SK-N-SH treated with all-trans-retinoic acid at 6 μM for 48 hours (cell line): ENCODE measurements at regions not wholly inside any gene's neighbourhood (a gene's known extent, or its start where the extent isn't known, plus 50 kb on each side); places are given as distances from the start of the nearest gene placed in this dataset.

Experiments
- ATAC-seq: fragments of 200-7000 bp; cut with Tn5 transposase; 3 replicates; pipeline ENCODE4 v1.9.1; 2020; ENCODE audit warnings: mild to moderate bottlenecking, moderate library complexity
- CREB5 ChIP-seq: fragments of 250-450 bp; sonication (Bioruptor Pico); IDR thresholded peaks from 2 replicates; pipeline ENCODE4 v1.5.1; 2020; ENCODE audit warnings: low read depth, mild to moderate bottlenecking, moderate library complexity
- CSDC2 ChIP-seq: fragments of 250-450 bp; sonication (Bioruptor Pico); IDR thresholded peaks from 2 replicates; pipeline ENCODE4 v1.5.0; 2020; ENCODE audit warnings: mild to moderate bottlenecking, moderate library complexity
- CSRNP3 ChIP-seq: fragments of 250-450 bp; sonication (Bioruptor Pico); IDR thresholded peaks from 2 replicates; pipeline ENCODE4 v1.5.1; 2021; ENCODE audit warnings: mild to moderate bottlenecking, moderate library complexity
- GLIS3 ChIP-seq: fragments of 250-450 bp; sonication (Bioruptor Pico); IDR thresholded peaks from 2 replicates; pipeline ENCODE4 v1.5.0; 2020; ENCODE audit warnings: mild to moderate bottlenecking, moderate library complexity
- OSR1 ChIP-seq: fragments of 250-450 bp; sonication (Bioruptor Pico); IDR thresholded peaks from 2 replicates; pipeline ENCODE4 v1.8.0; 2022; ENCODE audit warnings: moderate library complexity, mild to moderate bottlenecking, inconsistent platforms
- POU6F1 ChIP-seq: fragments of 250-450 bp; sonication (Bioruptor Pico); IDR thresholded peaks from 2 replicates; pipeline ENCODE4 v1.8.0; 2021; ENCODE audit warnings: low read depth, mild to moderate bottlenecking, moderate library complexity, borderline replicate concordance
- PPARA ChIP-seq: fragments of 250-450 bp; sonication (Bioruptor Pico); IDR thresholded peaks from 2 replicates; pipeline ENCODE4 v1.5.0; 2020; ENCODE audit warnings: mild to moderate bottlenecking, borderline replicate concordance
- RARB ChIP-seq: fragments of 250-450 bp; sonication (Bioruptor Pico); IDR thresholded peaks from 2 replicates; pipeline ENCODE4 v1.8.0; 2021; ENCODE audit warnings: mild to moderate bottlenecking, moderate library complexity
- TCF4 ChIP-seq: fragments of 250-450 bp; sonication (Bioruptor Pico); IDR thresholded peaks from 2 replicates; pipeline ENCODE4 v1.8.0; 2021; ENCODE audit warnings: mild to moderate bottlenecking, moderate library complexity, borderline replicate concordance
- TSHZ2 ChIP-seq: fragments of 250-450 bp; sonication (Bioruptor Pico); IDR thresholded peaks from 2 replicates; pipeline ENCODE4 v1.5.0; 2020; ENCODE audit warnings: mild to moderate bottlenecking, moderate library complexity
- ZC3H10 ChIP-seq: fragments of 250-450 bp; sonication (Bioruptor Pico); IDR thresholded peaks from 2 replicates; pipeline ENCODE4 v1.5.1; 2021; ENCODE audit warnings: mild to moderate bottlenecking, moderate library complexity
- ZFP3 ChIP-seq: fragments of 250-450 bp; sonication (Bioruptor Pico); IDR thresholded peaks from 2 replicates; pipeline ENCODE4 v1.5.0; 2020; ENCODE audit warnings: mild to moderate bottlenecking, moderate library complexity
- ZFP30 ChIP-seq: fragments of 450-650 bp; formaldehyde crosslinking; IDR thresholded peaks from 2 replicates; pipeline ENCODE4 v1.5.0; 2022; ENCODE audit warnings: mild to moderate bottlenecking, moderate library complexity
- ZNF565 ChIP-seq: fragments of 450-650 bp; formaldehyde crosslinking; conservative IDR thresholded peaks from 2 replicates; pipeline ENCODE4 v1.5.0; 2020; ENCODE audit warnings: low read depth, mild to moderate bottlenecking, moderate library complexity
- ZNF70 ChIP-seq: fragments of 450-650 bp; formaldehyde crosslinking; IDR thresholded peaks from 2 replicates; pipeline ENCODE4 v1.5.0; 2020; ENCODE audit warnings: mild to moderate bottlenecking, moderate library complexity
- ZNF8 ChIP-seq: fragments of 450-650 bp; formaldehyde crosslinking; IDR thresholded peaks from 2 replicates; pipeline ENCODE4 v1.5.0; 2020; ENCODE audit warnings: mild to moderate bottlenecking, moderate library complexity

- no peak for TF ChIP-seq TSHZ2 (CRISPR knock-in tag)
- TF ChIP-seq PPARA (CRISPR knock-in tag) = no peak
- no peak for TF ChIP-seq ZC3H10 (CRISPR knock-in tag)
- TF ChIP-seq CSRNP3 (CRISPR knock-in tag) = no peak
- TF ChIP-seq RARB (CRISPR knock-in tag) = no peak
- TF ChIP-seq ZFP30 = no peak
Observed at GRCh38 chr6:165817148-165817547, 154.1 kb upstream of the PDE10A start (continued).

- TF ChIP-seq ZFP30 (no peak), OSR1 (CRISPR knock-in tag) (no peak), CREB5 (CRISPR knock-in tag) (no peak), GLIS3 (CRISPR knock-in tag) (no peak)
- no peak for ATAC-seq
Observed at GRCh38 chr6:165814679-165815078, 151.6 kb upstream of the PDE10A start.

- ATAC-seq = no peak
- TF ChIP-seq CSRNP3 (CRISPR knock-in tag) (no peak), ZFP30 (no peak), CREB5 (CRISPR knock-in tag) (no peak), CSDC2 (no peak), ZFP3 (no peak), ZC3H10 (CRISPR knock-in tag) (no peak), ZNF8 (CRISPR knock-in tag) (no peak), ZNF565 (CRISPR knock-in tag) (no peak), GLIS3 (CRISPR knock-in tag) (no peak), TCF4 (CRISPR knock-in tag) (no peak), TSHZ2 (CRISPR knock-in tag) (no peak), POU6F1 (CRISPR knock-in tag) (no peak), ZNF70 (CRISPR knock-in tag) (no peak)
Observed at GRCh38 chr6:165811512-165811911, 148.5 kb upstream of the PDE10A start.
